GM19099 (cell line): ENCODE measurements at regions not wholly inside any gene's neighbourhood (a gene's known extent, or its start where the extent isn't known, plus 50 kb on each side); places are given as distances from the start of the nearest gene placed in this dataset.

Experiments used
- POLR2A ChIP-seq: IDR thresholded peaks from 3 replicates; pipeline ENCODE4 v1.6.1; 2011; ENCODE audit warnings: low read depth; ENCODE audit not compliant: insufficient read length; ENCODE audit errors: extremely low read depth

DNA sequence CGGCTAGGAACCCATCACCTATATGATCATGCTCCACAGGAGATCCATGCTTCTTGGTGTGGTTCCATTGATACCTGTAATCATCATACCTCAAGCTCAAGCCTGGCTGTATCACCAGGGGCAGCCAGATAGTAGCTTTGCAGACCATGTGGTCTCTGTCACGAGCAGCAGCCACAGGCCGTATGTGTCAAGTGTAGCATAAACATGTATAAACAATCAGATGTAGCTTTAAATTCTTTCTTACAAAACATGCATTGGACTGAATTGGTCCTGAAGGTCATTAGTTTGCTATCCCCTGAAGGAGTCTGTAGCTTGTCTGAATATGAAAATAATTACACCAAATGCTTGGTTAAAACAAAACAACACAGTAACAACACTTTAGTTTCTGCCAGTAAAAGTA, 1223.2 kb upstream of the TMEM132C start:
- no peak for TF ChIP-seq POLR2A

- TF ChIP-seq POLR2A: no peak
Observed at GRCh38 chr12:127044836-127045235, 1222.1 kb upstream of the TMEM132C start.

- no peak for TF ChIP-seq POLR2A
Observed at GRCh38 chr12:127046467-127046866, 1220.5 kb upstream of the TMEM132C start.

DNA sequence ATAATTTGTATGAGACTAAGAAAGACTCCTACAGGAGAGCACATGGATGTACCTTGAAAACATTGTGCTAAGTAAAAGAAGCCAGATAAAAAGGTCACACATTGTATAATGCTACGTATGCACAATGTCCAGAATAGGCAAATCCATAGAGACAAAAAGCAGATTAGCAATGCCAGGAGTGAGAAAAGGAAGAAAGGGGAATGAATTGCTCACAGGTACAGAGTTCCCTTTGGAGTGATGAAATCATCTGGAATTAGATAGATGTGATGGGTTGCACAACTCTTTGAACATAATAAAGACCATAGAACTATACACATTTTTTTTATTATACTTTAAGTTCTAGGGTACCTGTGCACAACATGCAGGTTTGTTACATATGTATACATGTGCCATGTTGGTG, 1218.9 kb upstream of the TMEM132C start:
- no peak for TF ChIP-seq POLR2A

DNA sequence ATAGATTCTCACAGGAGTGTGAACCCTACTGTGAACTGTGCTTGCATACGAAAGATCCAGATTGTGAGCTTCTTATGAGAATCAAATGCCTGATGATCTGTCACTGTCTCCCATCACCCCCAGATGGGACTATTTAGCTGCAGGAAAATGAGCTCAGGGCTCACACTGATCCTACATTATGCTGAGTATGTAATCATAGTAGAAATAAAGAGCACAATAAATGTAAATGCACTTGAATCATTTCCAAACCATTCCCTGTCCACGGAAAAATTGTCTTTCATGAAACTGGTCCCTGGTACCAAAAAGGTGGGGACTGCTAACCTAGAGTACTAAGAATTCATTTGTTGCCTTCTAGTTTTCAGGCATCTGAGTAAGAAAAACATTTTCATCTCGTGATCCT, 1215.8 kb upstream of the TMEM132C start:
- TF ChIP-seq POLR2A: no peak

GRCh38 chr12:127052511-127053232, 1214.3 kb upstream of the TMEM132C start:
- TF ChIP-seq POLR2A: no peak

DNA sequence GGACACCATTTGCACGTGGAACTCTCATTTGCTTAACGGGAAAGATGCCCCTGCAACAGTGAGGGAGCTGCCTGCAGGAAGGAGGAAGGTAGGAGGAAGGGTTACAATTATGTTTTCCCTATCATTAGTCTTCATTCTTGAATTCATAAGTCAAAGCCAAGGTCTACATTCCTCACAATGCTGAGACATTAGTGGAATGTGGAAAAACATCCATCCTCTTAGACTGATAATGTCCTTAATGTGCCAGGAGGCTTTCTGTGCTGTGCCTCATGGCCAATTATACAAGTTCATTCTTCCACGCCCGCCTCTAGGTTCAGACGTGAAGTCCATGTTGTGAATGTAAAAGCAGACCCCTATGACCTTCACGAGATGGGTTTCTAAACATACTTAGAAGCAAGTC, 1212.4 kb upstream of the TMEM132C start:
- TF ChIP-seq POLR2A: no peak

GRCh38 chr12:127060310-127060847, 1206.6 kb upstream of the TMEM132C start:
- TF ChIP-seq POLR2A: no peak

DNA sequence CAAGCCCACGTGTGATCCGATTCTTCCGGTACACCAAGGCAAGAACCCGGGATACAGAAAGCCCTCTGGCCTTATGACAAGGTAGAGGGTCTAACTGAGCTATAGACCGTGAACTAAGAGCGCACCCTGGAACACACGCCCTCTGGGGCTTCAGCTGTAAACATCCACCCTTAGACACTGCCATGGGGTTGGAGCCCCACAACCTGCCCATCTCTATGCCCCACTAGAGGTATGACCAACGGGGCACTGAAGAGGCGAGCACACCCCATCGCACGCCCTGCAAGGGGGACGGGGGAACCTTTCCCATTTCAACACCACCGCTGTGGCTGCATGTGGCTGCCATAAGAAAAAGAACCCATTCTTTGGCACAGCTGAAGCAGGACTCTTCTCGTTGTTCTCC, 1206.0 kb upstream of the TMEM132C start:
- no peak for TF ChIP-seq POLR2A

- no peak for TF ChIP-seq POLR2A
Observed at GRCh38 chr12:127063339-127064072, 1203.5 kb upstream of the TMEM132C start.

DNA sequence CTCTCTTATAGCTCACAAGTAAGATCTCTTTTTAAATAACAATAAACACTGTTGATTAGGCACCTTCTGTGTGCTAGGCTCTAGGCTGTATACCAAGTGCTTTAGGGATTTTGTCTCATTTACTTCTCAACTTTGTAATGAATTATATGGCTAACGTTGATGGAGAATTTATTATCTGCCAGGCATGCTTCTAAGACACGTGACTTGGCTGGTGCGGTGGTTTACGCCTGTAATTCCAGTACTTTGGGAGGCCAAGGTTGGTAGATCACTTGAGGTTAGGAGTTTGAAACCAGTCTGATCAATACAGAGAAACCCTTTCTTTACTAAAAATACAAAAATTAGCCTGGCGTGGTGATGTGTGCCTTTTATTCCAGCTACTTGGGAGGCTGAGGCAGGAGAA, 1202.8 kb upstream of the TMEM132C start:
- no peak for TF ChIP-seq POLR2A

GRCh38 chr12:127065595-127065994, 1201.4 kb upstream of the TMEM132C start:
- TF ChIP-seq POLR2A: no peak

DNA sequence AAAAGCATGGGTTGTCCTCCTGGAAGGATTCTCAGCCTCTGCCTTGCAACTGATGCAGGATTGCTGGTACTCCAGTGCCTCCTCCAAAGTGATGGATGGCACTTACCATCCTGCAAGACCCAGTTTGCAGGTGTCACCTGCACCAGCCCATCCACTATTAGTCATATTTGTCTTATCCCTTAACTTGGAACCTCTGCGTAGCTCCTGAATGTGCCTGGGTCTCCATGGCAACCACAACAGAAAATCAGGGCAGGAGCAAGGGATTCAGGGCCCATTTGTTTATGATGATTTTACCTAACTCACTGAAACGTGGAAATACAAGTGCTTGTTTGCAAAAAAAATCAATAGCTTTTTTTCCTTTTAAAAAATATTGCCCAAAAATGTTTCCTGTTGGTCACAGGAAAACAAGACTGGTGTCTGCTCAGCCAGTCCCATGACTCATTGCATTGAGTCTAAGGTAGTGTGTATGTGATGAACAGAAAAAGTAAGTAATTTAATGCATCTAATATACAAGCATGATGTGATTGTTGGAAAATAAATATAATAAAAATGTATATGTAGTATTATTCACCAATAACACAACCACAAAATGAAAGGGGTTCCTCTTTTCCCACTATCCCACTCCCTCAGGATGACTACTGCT, 1196.3 kb upstream of the TMEM132C start:
- no peak for TF ChIP-seq POLR2A

- TF ChIP-seq POLR2A: no peak
Observed at GRCh38 chr12:127074161-127074560, 1192.8 kb upstream of the TMEM132C start.

GRCh38 chr12:127075981-127076380, 1191.0 kb upstream of the TMEM132C start:
- no peak for TF ChIP-seq POLR2A
